Body of pancreas (tissue), 4 donors: ENCODE measurements at regions not wholly inside any gene's neighbourhood (a gene's known extent, or its start where the extent isn't known, plus 50 kb on each side); places are given as distances from the start of the nearest gene placed in this dataset.

Source experiments
- CTCF ChIP-seq, 7 experiments: fragments of 450-650 bp in 4 of 7; fragments of 200-600 bp in 3 of 7; sonication (generic) in 3 of 7; IDR thresholded peaks; one replicate each; pipeline ENCODE4 v1.5.1; 2016 to 2019; ENCODE audit warnings: antibody characterized with exemption in 7 of 7
- POLR2A ChIP-seq, 3 donors: fragments of 450-650 bp; IDR thresholded peaks; one replicate each; pipeline ENCODE4 v1.6.1; 2016; ENCODE audit warnings: antibody characterized with exemption in 3 of 3, mild to moderate bottlenecking in 2 of 3

- TF ChIP-seq CTCF (IDR thresholded peaks at IDR 0.05) (no peak), POLR2A (IDR thresholded peaks at IDR 0.05) (no peak)
Measured at GRCh38 chr9:109923471-109923760, 143.4 kb downstream of the PALM2AKAP2 start.
